PC-9 (cell line): ENCODE measurements at regions not wholly inside any gene's neighbourhood (a gene's known extent, or its start where the extent isn't known, plus 50 kb on each side); places are given as distances from the start of the nearest gene placed in this dataset.

Experiments used
- BruUV-seq: library from RNA; stranded (reverse); fragments of 400-500 nt; replicated peaks from 2 replicates; lab custom pipeline; 2021; lab: Mats Ljungman, UMichigan
- CTCF ChIA-PET: fragments of 300-600 bp; sonication (Branson Sonifier 250); formaldehyde crosslinking; loops from one replicate; lab custom pipeline; 2022; ENCODE audit warnings: antibody characterized with exemption; lab: Charles Lee
- POLR2A ChIA-PET: fragments of 300-600 bp; sonication (Branson Sonifier 250); formaldehyde crosslinking; loops from one replicate; lab custom pipeline; 2022; ENCODE audit warnings: antibody characterized with exemption; ENCODE audit not compliant: unreplicated experiment; lab: Charles Lee
- DNase-seq, 2 experiments: peaks; one replicate each; pipeline versions ENCODE4 v3.0.0 to v3.0.0-alpha.2; 2015 to 2022; ENCODE audit warnings: mixed read lengths in 1 of 2
- H2AFZ ChIP-seq: fragments of 200-600 bp; sonication (generic); 2 replicates; pipeline ENCODE4 v1.8.1; 2017; ENCODE audit warnings: antibody characterized with exemption
- H3F3A ChIP-seq: fragments of 200-600 bp; sonication (generic); 2 replicates; pipeline ENCODE4 v1.8.1; 2017; ENCODE audit warnings: antibody characterized with exemption, mild to moderate bottlenecking, low read depth; ENCODE audit not compliant: insufficient read depth
- H3K27ac ChIP-seq: fragments of 200-600 bp; sonication (generic); 2 replicates; pipeline ENCODE4 v1.6.1; 2016; ENCODE audit warnings: mixed run types
- H3K27me3 ChIP-seq: fragments of 200-600 bp; sonication (generic); 2 replicates; pipeline ENCODE4 v1.6.1; 2016; ENCODE audit warnings: low read depth, mixed run types; ENCODE audit not compliant: insufficient read depth
- H3K36me3 ChIP-seq: fragments of 200-600 bp; sonication (generic); 2 replicates; pipeline ENCODE4 v1.6.1; 2016; ENCODE audit warnings: low read depth, mixed run types
- H3K4me1 ChIP-seq: fragments of 200-600 bp; sonication (generic); replicated peaks from 2 replicates; pipeline ENCODE4 v1.6.1; 2016; ENCODE audit warnings: mixed run types; ENCODE audit not compliant: insufficient read depth
- H3K4me2 ChIP-seq: fragments of 200-600 bp; sonication (generic); 2 replicates; pipeline ENCODE4 v1.6.1; 2017; ENCODE audit warnings: mixed run types
- H3K4me3 ChIP-seq: fragments of 200-600 bp; sonication (generic); 2 replicates; pipeline ENCODE4 v1.6.1; 2016; ENCODE audit warnings: mixed run types
- H3K79me2 ChIP-seq: fragments of 200-600 bp; sonication (generic); 2 replicates; pipeline ENCODE4 v1.6.1; 2017; ENCODE audit warnings: low read depth, mixed run types
- H3K9me2 ChIP-seq: fragments of 200-600 bp; sonication (generic); 2 replicates; pipeline ENCODE4 v1.8.1; 2017; ENCODE audit warnings: mild to moderate bottlenecking; ENCODE audit not compliant: insufficient read depth
- H3K9me3 ChIP-seq: fragments of 200-600 bp; sonication (generic); 2 replicates; pipeline ENCODE4 v1.8.1; 2016; ENCODE audit warnings: low read depth; ENCODE audit not compliant: insufficient read depth
- H4K20me1 ChIP-seq: fragments of 200-600 bp; sonication (generic); 2 replicates; pipeline ENCODE4 v1.8.1; 2017; ENCODE audit not compliant: insufficient read depth
- EZH2 ChIP-seq: fragments of 200-600 bp; sonication (generic); IDR thresholded peaks from 2 replicates; pipeline ENCODE4 v1.8.0; 2017; ENCODE audit warnings: antibody characterized with exemption, low read depth
- intact Hi-C: fragments of 100-400 bp; cut with micrococcal nuclease; formaldehyde crosslinking; loops from one replicate; pipeline ENCODE4 v1.10.0; 2022; ENCODE audit not compliant: unreplicated experiment
- TF ChIP-seq, protein P1 (sequence below): fragments of 200-600 bp; sonication (generic); conservative IDR thresholded peaks from 2 replicates; pipeline ENCODE4 v1.6.1; 2017; ENCODE audit warnings: mixed run types, antibody characterized with exemption, mild to moderate bottlenecking, moderate library complexity

DNA sequence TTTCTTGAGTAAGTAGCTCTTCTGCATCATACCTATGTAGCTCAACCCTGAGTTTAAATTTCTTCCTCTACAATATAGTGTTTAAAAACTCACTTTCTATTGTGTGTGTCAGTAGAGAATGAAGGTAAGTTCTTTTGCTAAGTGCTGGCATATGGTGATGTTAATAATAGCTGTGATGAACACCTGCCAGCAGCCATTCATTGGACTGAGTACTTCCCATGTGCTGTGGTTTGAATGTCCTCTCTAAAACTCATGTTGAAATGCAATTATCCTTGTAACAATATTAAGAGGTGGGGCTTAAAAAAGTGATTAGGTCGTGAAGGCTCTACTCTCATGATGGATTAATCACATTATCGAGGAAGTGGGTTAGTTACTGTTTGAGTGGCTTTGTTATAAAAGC, 645.2 kb upstream of the RGMB start:
- ChIA-PET CTCF (no interaction called here), POLR2A (no interaction called here)
- BruUV-seq, result no TSS peak

DNA sequence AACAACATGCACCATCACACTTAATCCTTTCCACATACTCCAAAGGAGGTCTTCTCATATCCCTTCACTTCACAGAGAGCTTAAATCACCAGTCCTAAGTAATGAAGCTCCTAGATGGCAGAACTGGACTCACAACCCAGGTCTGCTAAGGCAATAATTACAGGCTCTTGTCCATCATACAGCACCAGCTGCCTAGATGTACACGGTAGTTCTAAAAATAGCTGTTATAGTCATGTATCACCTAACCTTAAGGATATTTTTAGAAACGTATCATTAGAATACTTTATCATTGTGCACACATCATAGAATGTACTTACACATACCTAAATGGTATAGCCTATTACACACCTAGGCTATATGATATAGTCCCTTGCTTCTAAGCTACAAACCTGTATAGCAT, 644.6 kb upstream of the RGMB start:
- no TSS peak for BruUV-seq
- Histone ChIP-seq H2AFZ (no peak overlapping the region), H3K9me2 (no peaks in the 10 kb centered on the region), H3K4me1 (no peaks in the 10 kb centered on the region), H3K4me2 (no peak overlapping the region), H4K20me1 (no peaks in the 10 kb centered on the region), H3K27ac (no peak overlapping the region), H3K27me3 (no peaks in the 10 kb centered on the region), H3K9me3 (no peaks in the 10 kb centered on the region), H3K36me3 (no peaks in the 10 kb centered on the region), H3K4me3 (no peak overlapping the region), H3F3A (no peaks in the 10 kb centered on the region), H3K79me2 (no peaks in the 10 kb centered on the region)
- no peak for DNase-seq
- no peak for TF ChIP-seq EZH2
- TF ChIP-seq, protein P1, sequence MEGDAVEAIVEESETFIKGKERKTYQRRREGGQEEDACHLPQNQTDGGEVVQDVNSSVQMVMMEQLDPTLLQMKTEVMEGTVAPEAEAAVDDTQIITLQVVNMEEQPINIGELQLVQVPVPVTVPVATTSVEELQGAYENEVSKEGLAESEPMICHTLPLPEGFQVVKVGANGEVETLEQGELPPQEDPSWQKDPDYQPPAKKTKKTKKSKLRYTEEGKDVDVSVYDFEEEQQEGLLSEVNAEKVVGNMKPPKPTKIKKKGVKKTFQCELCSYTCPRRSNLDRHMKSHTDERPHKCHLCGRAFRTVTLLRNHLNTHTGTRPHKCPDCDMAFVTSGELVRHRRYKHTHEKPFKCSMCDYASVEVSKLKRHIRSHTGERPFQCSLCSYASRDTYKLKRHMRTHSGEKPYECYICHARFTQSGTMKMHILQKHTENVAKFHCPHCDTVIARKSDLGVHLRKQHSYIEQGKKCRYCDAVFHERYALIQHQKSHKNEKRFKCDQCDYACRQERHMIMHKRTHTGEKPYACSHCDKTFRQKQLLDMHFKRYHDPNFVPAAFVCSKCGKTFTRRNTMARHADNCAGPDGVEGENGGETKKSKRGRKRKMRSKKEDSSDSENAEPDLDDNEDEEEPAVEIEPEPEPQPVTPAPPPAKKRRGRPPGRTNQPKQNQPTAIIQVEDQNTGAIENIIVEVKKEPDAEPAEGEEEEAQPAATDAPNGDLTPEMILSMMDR, result no peak
- POLR2A ChIA-PET, result no interaction called here
- intact Hi-C loops, result no loop called here
- CTCF ChIA-PET, result no interaction called here

More for the DNA sequence above, 645.2 kb upstream of the RGMB start:
- Histone ChIP-seq H3K4me3 (no peak overlapping the region), H4K20me1 (no peaks in the 10 kb centered on the region), H3K79me2 (no peaks in the 10 kb centered on the region), H3K27me3 (no peaks in the 10 kb centered on the region), H3K9me3 (no peaks in the 10 kb centered on the region), H3K36me3 (no peaks in the 10 kb centered on the region), H3K27ac (no peak overlapping the region), H3F3A (no peaks in the 10 kb centered on the region), H3K4me2 (no peak overlapping the region), H3K9me2 (no peaks in the 10 kb centered on the region), H3K4me1 (no peaks in the 10 kb centered on the region), H2AFZ (no peak overlapping the region)
- intact Hi-C loops, result no loop called here
- DNase-seq, result no peak
- no peak for TF ChIP-seq EZH2
- TF ChIP-seq, protein P1, result no peak

DNA sequence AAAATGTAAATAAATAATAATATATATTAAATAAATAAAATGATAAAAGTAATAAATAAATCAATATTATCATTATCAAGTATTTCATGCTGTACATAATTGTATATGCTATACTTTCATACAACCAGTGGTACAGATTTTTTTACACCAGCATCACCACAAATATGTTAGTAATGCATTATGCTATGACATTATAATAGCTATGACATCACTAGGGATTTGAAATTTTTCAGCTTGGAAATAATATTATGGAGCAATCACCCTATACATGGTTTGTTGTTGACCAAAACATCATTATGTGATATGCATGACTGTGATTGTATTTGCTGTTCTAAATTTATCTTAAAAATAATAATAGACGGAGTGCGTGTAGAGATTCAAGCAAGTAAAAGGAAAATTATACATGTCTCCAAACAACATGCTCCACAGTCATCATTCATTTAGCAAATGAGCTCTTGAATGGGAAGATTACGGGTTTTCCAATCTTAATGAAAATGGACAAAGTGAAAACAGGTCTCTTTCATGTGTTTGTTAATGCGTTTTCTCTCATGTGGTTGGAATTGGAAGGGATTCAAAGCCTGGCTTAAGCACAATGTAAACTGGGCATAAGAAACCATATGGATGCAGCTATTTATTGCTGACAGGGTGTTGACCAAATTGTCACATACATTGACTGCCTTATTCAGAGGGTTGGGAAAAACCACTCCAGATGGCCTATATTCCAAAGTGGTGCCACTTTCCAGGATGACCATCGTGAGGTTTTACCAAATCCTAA, 643.0 kb upstream of the RGMB start:
- Histone ChIP-seq H3K9me3 (no peaks in the 10 kb centered on the region), H2AFZ (no peak overlapping the region), H4K20me1 (no peaks in the 10 kb centered on the region), H3F3A (no peaks in the 10 kb centered on the region), H3K79me2 (no peaks in the 10 kb centered on the region), H3K27me3 (no peaks in the 10 kb centered on the region), H3K36me3 (no peaks in the 10 kb centered on the region), H3K4me3 (no peak overlapping the region), H3K4me2 (no peak overlapping the region), H3K9me2 (no peaks in the 10 kb centered on the region), H3K4me1 (no peaks in the 10 kb centered on the region), H3K27ac (no peak overlapping the region)
- ChIA-PET CTCF (no interaction called here), POLR2A (no interaction called here)
- intact Hi-C loops, result no loop called here
- BruUV-seq, result no TSS peak
- DNase-seq, result no peak
- TF ChIP-seq, protein P1, result no peak
- TF ChIP-seq EZH2, result no peak
